Renal pelvis (tissue), 1 donor: ENCODE measurements at regions not wholly inside any gene's neighbourhood (a gene's known extent, or its start where the extent isn't known, plus 50 kb on each side); places are given as distances from the start of the nearest gene placed in this dataset.

ENCODE experiments used
- DNase-seq: peaks from one replicate; pipeline ENCODE4 v3.0.0-alpha.2; 2013

DNA sequence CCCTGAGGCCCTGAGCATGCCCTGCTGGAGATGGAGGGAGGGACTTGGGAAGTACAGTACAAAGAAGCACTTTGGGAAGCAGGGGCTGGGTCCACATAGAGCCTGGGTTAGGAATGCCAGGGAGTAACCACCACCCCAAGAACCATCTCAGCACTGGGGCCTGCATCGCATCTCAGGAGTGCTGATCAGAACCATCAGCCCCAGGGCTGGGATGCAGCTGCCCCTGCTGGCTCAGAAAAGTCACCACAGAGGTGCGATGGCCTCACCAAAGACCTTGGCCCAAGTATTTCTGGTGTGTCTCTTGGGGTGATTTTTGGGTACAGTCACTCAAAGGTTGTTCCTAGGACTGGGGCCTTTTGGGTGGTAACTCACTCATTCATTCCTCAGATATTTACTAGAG, 236.8 kb upstream of the MVB12B start:
- DNase-seq, result no peak

DNA sequence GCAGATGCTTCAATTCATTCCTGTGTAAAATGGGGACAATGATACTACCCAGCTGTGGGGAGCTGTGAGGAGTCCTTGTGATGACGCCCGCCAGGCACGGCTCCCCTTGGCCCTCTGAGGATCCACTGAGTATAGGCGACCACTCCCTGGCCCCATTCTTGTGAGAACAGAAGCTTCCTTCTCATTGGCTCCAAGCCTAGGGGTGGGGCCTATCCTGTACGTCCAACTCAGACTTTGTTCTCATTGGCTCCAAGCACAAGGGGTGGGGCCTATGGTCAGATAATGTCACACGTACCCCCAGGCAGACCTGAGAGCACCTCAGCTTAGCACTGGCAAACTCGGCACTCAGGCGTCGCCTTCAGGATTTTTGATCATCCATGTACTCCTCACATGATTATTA, 232.9 kb upstream of the MVB12B start:
- DNase-seq, result no peak

DNA sequence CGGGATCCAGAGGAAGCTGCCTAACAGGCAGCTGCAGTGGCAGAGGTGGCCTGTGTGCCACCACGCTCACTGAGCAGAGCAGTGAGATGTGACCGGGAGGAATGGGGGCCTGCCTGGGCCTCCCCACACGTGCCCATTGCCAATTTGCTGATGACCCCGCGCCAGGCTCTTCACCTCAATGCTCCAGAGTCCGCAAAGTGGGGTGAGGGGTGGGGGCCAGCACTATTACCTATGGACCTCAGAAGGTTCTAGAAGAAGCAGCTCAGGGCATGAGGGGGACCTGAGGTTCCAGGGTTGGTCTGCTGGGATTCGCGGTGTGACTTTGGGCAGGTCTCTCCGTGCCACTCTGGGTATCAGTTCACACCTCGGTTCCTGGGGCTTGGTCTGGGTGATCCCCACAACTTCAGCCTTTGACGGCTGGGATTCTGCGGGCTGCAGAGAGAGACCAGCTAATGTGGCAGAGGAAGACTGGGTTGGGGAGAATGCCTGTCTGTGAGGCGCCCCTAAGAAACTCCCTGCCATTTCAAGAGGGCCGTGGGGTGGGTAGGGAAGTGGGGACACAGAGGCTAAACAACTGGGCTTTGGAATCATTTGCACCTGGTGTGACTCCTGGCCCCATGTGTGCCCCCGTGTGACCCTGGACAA, 231.0 kb upstream of the MVB12B start:
- DNase-seq, result no peak

DNA sequence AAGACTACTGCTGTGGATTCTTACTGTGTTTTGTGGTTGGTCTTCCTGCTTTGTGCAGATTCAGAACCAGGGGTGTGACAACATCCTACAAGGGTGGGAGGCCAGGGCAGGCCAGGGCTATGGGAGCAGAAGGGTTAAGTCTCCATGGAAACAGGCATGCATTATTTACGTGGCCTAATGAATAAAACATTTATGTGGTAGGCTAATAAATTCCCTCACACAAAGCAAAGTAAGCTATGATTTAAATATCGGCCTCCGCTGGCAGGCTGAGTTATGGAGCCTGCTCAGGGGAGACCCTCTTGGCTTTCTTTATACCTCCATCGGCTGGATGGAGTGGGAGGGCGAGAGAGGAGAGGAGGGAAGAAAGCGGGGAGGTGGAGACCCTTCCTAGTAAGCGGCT, 230.3 kb upstream of the MVB12B start:
- peak; percentile 4 for DNase-seq

GRCh38 chr9:126097679-126098078, 228.9 kb upstream of the MVB12B start:
- no peak for DNase-seq

DNA sequence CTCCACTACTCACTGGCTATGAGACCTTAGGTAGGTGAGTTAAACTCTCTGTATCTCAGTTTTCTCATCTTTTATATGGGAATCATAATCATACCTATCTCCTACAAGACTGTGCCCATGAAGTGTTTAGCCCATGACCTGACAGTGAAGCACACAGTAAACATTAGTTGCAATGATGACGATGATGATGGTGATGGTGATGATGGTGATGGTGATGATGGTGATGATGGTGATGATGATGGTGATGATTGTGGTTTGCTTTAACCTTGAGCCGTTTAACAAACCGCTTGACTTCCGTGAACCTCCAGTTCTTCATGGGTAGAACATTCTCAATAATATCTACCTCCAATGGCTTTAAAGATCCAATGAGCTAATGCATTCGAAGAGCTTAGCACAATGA, 220.2 kb upstream of the MVB12B start:
- DNase-seq, result no peak

GRCh38 chr9:126107693-126108092, 218.9 kb upstream of the MVB12B start:
- no peak for DNase-seq

- peak; percentile 16 for DNase-seq
Measured at GRCh38 chr9:126108240-126108639, 218.4 kb upstream of the MVB12B start.

GRCh38 chr9:126109575-126109974, 217.1 kb upstream of the MVB12B start:
- no peak for DNase-seq

- DNase-seq, result no peak
Measured at GRCh38 chr9:126111556-126111955, 215.1 kb upstream of the MVB12B start.

- DNase-seq, result no peak
Measured at GRCh38 chr9:126112135-126112720, 214.4 kb upstream of the MVB12B start.

DNA sequence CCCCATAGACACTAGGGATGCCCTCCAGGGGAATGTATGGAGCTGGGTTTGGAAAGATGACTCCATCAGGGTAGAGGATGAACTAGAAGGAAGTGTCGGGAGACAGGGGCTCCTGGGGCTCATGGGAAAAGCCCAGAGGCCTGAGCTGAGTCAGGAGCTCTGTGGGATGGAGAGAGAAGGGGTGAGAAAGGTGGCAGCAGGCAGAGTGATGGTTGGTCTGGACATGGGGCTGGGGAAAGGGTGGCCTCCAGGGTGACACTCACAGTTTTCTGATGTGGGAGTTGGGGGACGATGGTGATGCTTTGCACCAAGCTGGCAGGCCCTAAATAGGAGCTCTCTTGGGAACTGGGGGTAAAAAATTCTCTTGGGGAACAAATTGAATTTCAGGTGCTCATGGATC, 213.5 kb upstream of the MVB12B start:
- DNase-seq, result no peak

GRCh38 chr9:126113756-126114408, 212.7 kb upstream of the MVB12B start:
- DNase-seq, result no peak

- DNase-seq, result no peak
Measured at GRCh38 chr9:126114409-126114760, 212.2 kb upstream of the MVB12B start.

GRCh38 chr9:126114850-126115460, 211.7 kb upstream of the MVB12B start:
- DNase-seq, result no peak

DNA sequence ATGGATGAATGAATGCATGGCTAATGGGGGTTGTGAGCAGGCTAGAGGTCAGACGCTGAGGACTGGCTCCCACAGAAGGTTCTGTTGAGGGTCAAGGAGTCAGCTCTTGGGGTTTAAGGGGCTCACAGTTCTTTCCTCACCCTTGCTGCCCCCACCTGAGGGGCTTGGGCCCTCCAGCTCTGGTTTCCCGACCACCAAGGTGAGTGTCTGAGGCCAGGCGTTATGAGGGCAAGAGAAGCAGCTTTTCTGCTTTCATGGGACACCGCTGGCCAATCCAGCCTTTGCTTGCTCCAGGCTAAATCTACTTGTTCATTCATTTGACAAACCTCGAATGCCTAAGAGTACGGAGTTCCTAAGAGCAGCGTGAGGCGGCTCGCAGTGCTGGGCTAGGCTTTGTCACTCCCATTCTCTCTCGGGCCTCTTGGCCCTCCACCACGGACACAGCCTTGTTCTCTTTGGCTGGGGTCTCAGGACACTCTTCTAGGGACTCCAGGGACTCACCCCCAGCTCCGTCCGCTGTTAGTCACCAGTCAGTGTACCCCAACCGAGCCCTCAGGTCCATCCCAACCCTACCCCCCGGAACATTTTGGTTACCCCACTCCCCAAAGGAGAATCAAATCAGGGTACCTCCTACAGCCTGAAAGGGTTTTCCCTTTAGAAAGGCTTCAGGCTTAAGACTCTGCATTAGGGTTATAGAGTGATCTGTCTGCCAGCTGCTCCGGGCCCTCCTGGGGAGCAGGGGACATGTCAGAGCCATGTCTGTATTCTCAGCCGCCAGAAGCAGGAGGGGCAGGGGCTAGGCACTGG, 210.1 kb upstream of the MVB12B start:
- no peak for DNase-seq

DNA sequence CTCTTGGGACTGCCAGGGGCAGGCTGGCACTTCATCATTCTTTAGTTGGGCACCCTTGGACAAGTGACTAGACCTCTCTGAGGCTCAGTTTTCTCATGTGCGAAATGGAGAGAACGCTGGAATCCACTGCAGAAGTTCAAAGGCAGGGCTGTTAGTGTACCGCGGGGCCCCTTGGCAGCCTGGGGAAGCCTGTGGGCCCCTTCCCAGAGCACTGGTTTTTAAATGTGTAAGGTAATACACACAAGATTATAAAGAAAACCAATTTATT, 209.5 kb upstream of the MVB12B start:
- no peak for DNase-seq

DNA sequence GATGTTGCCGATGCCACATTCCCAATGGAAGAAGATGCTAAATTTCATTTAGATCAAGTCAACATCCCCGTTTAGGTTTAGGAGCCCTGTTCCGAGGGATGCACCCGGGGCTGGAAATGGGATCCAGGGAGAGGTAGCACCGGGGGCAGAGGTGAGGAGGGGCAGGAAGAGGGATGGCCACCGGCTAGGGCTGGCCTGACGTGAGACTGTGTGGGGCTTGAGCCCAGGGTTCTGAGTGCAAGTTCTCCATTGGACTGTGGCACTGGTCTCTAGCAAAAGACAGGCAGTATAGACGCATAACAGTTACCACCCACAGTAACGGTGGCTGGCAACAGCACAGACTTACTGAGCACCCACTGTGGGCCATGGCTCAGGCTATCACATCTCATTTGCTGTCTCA, 209.0 kb upstream of the MVB12B start:
- DNase-seq, result no peak

DNA sequence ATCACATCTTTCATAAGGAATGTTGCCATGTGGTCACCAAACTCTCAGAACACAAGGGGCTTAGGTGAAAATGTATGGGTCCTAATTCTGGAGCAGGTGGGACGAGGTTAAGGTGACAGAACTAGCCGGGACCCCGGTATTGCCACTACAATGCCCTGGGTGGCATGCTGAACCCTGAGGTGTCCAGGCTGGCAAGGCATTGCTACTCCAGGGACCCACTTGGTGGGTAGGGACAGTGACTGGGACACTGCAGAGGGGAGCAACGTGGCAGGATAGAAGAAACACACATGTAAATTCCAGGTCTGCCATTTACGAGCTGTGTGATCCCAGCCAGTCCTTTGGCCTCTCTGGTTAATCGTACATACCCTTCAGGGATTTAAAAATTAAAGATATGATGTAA, 206.9 kb upstream of the MVB12B start:
- no peak for DNase-seq

DNA sequence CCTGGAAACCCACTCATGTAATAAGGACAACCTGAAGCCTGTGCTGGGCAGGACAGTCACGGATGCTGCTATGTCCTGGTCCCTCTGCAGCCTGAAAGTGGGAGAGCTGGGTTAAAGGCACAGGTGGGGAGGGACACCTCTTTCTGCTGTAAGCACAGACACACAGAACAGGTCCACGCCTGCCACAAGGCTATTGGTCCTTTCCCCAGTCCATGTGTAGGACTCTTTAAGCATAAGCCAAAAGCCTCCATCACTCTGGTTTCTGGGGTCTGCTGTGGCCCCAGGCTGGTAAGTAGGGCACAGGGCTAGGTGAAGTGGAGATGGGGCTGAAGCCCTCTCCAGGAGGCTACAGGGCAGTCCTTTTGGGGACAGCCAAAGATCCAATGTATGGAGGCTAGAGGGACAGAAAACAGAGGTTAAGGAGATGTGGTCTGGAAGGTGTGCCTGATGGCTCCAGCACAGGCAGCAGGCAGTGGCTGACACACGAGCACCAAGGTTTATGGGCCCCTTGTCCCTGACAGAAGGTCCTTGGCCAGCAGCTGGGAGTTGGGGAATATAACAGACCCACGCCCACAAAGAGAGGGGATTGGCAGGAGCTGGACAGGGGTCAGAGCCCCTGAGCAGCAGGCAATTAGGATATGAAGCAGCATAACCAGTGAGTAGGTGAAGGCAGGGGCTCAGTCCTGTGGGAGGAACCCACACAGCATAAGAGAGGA, 203.6 kb upstream of the MVB12B start:
- DNase-seq, result no peak

- no peak for DNase-seq
Measured at GRCh38 chr9:126123927-126124326, 202.7 kb upstream of the MVB12B start.

DNA sequence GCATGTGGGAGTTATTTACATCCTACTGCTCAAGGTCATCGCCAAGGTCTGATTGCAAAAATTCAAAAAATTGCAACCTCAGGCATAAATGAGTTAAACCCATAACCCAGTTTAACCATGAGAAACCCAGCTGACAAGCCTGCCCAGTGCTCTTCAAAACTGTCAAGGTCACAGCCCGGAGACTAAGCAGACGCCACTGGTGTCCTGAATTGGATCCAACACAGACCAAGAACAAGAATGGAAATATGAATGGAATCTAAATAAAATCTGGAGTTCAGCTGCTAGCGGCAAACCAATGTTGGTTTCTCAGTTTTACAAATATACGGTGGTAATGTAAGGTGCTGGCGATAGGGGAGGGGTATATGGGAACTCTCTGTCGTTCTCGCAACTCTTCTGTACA, 201.5 kb upstream of the MVB12B start:
- DNase-seq, result no peak
